NCI-H2227 treated with DMSO at 0.1 percent for 48 hours (cell line): ENCODE measurements at regions not wholly inside any gene's neighbourhood (a gene's known extent, or its start where the extent isn't known, plus 50 kb on each side); places are given as distances from the start of the nearest gene placed in this dataset.

Experiments
- DNase-seq: peaks from one replicate; lab custom pipeline; 2025; lab: John Stamatoyannopoulos, UW

- DNase-seq = no peak
Observed at GRCh38 chr5:117942861-117943519, 1045.4 kb downstream of the DTWD2 start.

- DNase-seq = no peak
Observed at GRCh38 chr5:117893211-117893610, 1095.1 kb downstream of the DTWD2 start.

- DNase-seq = no peak
Observed at GRCh38 chr5:117892360-117892759, 1096.0 kb downstream of the DTWD2 start.

GRCh38 chr5:117889596-117889995 lies 1098.8 kb downstream of the DTWD2 start:
- DNase-seq = no peak

- DNase-seq = no peak
Observed at GRCh38 chr5:117888688-117889087, 1099.7 kb downstream of the DTWD2 start.

- DNase-seq = no peak
Observed at GRCh38 chr5:117881426-117882230, 1106.7 kb downstream of the DTWD2 start.

GRCh38 chr5:117880932-117881331 lies 1107.4 kb downstream of the DTWD2 start:
- no peak for DNase-seq

GRCh38 chr5:117877731-117878130 lies 1110.6 kb downstream of the DTWD2 start:
- DNase-seq = no peak

GRCh38 chr5:117872798-117873368 lies 1115.5 kb downstream of the DTWD2 start:
- peak; percentile 16 for DNase-seq

- no peak for DNase-seq
Observed at GRCh38 chr5:117869596-117869995, 1118.8 kb downstream of the DTWD2 start.

GRCh38 chr5:117863586-117864296 lies 1124.6 kb downstream of the DTWD2 start:
- no peak for DNase-seq

GRCh38 chr5:117860550-117860949 lies 1127.8 kb downstream of the DTWD2 start:
- DNase-seq = peak; percentile 8

GRCh38 chr5:117859176-117859575 lies 1129.2 kb downstream of the DTWD2 start:
- DNase-seq = no peak

- DNase-seq = no peak
Observed at GRCh38 chr5:117856713-117857112, 1131.6 kb downstream of the DTWD2 start.

- DNase-seq = no peak
Observed at GRCh38 chr5:117837786-117838185, 1150.6 kb downstream of the DTWD2 start.

GRCh38 chr5:117833691-117834090 lies 1154.7 kb downstream of the DTWD2 start:
- no peak for DNase-seq

- DNase-seq = no peak
Observed at GRCh38 chr5:117829646-117830045, 1158.7 kb downstream of the DTWD2 start.

GRCh38 chr5:117813850-117814249 lies 1174.5 kb downstream of the DTWD2 start:
- DNase-seq = no peak

- DNase-seq = no peak
Observed at GRCh38 chr5:117812861-117813260, 1175.5 kb downstream of the DTWD2 start.

GRCh38 chr5:117809251-117809650 lies 1179.1 kb downstream of the DTWD2 start:
- DNase-seq = no peak

GRCh38 chr5:117805058-117805457 lies 1183.3 kb downstream of the DTWD2 start:
- DNase-seq = no peak

GRCh38 chr5:117803533-117803932 lies 1184.8 kb downstream of the DTWD2 start:
- no peak for DNase-seq

GRCh38 chr5:117801583-117801982 lies 1186.8 kb downstream of the DTWD2 start:
- no peak for DNase-seq
